ENCODE measurements at regions not wholly inside any gene's neighbourhood (a gene's known extent, or its start where the extent isn't known, plus 50 kb on each side); places are given as distances from the start of the nearest gene placed in this dataset.

DNA sequence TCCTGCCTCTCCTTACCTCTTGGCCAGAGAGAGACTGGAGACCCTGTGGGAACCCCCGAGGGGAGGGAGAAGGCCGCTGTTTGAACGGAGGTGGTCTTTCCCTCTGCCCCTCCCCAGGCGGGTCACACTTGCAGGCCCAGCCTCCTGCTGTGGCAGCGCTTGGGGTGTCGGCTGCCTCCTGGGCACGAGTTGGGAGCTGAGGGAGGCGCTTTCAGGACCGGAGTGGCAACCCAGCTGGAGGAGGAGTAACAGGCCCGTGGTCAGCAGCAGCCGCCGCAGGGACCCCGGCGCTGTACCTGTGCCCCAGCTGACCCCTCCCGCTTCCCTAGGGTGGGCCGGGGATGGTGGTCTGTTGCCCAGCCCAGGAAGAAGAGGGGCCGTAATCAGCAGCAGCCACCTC, 278.3 kb downstream of the SEC14L1 start:
- WGBS (ENCODE audit: insufficient coverage, low coverage, missing lambda C conversion rate), result 89% methylated on average over 14 of the region's 17 CpGs
- H3K9me1 ChIP-seq (ENCODE audit: control insufficient read depth, insufficient read depth, low read length), result peaks cover 10% of the 10 kb centered on the region
- ChIA-PET CTCF (ENCODE audit: low intra/inter-chr PET ratio) (no interaction called here), POLR2A (interaction anchor here (1.0 kb wide), 1 partner anchor 9 kb away, joined by 3 read pairs; no protein-coding TSS in a partner anchor)
- H3K9ac ChIP-seq (ENCODE audit: insufficient read depth in 1 of 2, low read depth in 2 of 2, low read length in 2 of 2), result peak overlapping the region in 1 of 2 experiments; percentile 53; a peak in 1 of 4 replicates
- no peak for TF ChIP-seq ZNF77 (CRISPR knock-in tag; IDR thresholded peaks at IDR 0.05)
- no peak for TF ChIP-seq KAT2B (IDR thresholded peaks at IDR 0.05; ENCODE audit: low read depth, low read length)
- TF ChIP-seq, protein P1, sequence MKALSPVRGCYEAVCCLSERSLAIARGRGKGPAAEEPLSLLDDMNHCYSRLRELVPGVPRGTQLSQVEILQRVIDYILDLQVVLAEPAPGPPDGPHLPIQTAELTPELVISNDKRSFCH (CRISPR knock-in tag; IDR thresholded peaks at IDR 0.05), result no peak
- TF ChIP-seq, protein P1 (tag; IDR thresholded peaks at IDR 0.05), result no peak
- TF ChIP-seq PHF20 (IDR thresholded peaks at IDR 0.05; ENCODE audit: partially characterized antibody), result no peak
- no peak for TF ChIP-seq HMG20A (CRISPR knock-in tag; conservative IDR thresholded peaks at IDR 0.05)
- TF ChIP-seq ETV1 (tag; conservative IDR thresholded peaks at IDR 0.05; ENCODE audit: low read depth), result no peak
- TF ChIP-seq MAFF (IDR thresholded peaks at IDR 0.05; ENCODE audit: low read length), result no peak
- no peak for TF ChIP-seq LARP7 (IDR thresholded peaks at IDR 0.05)
- no peak for TF ChIP-seq HNRNPK (IDR thresholded peaks at IDR 0.05; ENCODE audit: low read depth, low read length, poor library complexity, severe bottlenecking)
- no peak for TF ChIP-seq ZNF253 (CRISPR knock-in tag; conservative IDR thresholded peaks at IDR 0.05)
- TF ChIP-seq PCBP1 (IDR thresholded peaks at IDR 0.05; ENCODE audit: low read depth, low read length, poor library complexity, severe bottlenecking), result no peak
- TF ChIP-seq, protein P2, sequence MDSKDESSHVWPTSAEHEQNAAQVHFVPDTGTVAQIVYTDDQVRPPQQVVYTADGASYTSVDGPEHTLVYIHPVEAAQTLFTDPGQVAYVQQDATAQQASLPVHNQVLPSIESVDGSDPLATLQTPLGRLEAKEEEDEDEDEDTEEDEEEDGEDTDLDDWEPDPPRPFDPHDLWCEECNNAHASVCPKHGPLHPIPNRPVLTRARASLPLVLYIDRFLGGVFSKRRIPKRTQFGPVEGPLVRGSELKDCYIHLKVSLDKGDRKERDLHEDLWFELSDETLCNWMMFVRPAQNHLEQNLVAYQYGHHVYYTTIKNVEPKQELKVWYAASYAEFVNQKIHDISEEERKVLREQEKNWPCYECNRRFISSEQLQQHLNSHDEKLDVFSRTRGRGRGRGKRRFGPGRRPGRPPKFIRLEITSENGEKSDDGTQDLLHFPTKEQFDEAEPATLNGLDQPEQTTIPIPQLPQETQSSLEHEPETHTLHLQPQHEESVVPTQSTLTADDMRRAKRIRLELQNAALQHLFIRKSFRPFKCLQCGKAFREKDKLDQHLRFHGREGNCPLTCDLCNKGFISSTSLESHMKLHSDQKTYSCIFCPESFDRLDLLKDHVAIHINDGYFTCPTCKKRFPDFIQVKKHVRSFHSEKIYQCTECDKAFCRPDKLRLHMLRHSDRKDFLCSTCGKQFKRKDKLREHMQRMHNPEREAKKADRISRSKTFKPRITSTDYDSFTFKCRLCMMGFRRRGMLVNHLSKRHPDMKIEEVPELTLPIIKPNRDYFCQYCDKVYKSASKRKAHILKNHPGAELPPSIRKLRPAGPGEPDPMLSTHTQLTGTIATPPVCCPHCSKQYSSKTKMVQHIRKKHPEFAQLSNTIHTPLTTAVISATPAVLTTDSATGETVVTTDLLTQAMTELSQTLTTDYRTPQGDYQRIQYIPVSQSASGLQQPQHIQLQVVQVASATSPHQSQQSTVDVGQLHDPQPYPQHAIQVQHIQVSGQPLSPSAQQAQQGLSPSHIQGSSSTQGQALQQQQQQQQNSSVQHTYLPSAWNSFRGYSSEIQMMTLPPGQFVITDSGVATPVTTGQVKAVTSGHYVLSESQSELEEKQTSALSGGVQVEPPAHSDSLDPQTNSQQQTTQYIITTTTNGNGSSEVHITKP (IDR thresholded peaks at IDR 0.05; ENCODE audit: partially characterized antibody), result no peak
- no peak for TF ChIP-seq CXXC5 (CRISPR knock-in tag; IDR thresholded peaks at IDR 0.05)
- no peak for TF ChIP-seq ZNF445 (CRISPR knock-in tag; IDR thresholded peaks at IDR 0.05; ENCODE audit: low read depth)
- no peak for TF ChIP-seq MCM3 (IDR thresholded peaks at IDR 0.05)
- H3K27me3 ChIP-seq (ENCODE audit: control insufficient read depth in 2 of 2, insufficient read depth in 2 of 2, low read length in 2 of 2), result no peaks in the 10 kb centered on the region
- in situ Hi-C loops (cut with MboI) (no loop called here), intact Hi-C loops (cut with micrococcal nuclease) (no loop called here)
- H3K4me3 ChIP-seq, result no peak overlapping the region
- no peak overlapping the region for H3K4me2 ChIP-seq (ENCODE audit: insufficient read depth, low read length)
- peaks cover 26 to 58% of the 10 kb centered on the region in 2 experiments for H3K4me1 ChIP-seq (replicated peaks in 1 of 2; ENCODE audit: control insufficient read depth in 2 of 2, insufficient read depth in 2 of 2, low read length in 2 of 2)
- no TSS peak for BruUV-seq (replicated peaks)
- H2AFZ ChIP-seq (ENCODE audit: low read depth, low read length), result no peak overlapping the region
- no peak for DNase-seq (ENCODE audit: extremely low read depth in 1 of 4, low spot score in 3 of 4)
- FAIRE-seq, result no peak
- peaks cover 11% of the 10 kb centered on the region; the same call in 2 of the 3 replicates for H3K36me3 ChIP-seq (ENCODE audit: control insufficient read depth, insufficient read depth, low read length)
- peaks cover 45% of the 10 kb centered on the region for H4K20me1 ChIP-seq (replicated peaks; ENCODE audit: control insufficient read depth, insufficient read depth, low read length)
- peaks cover 22% of the 10 kb centered on the region for H3K79me2 ChIP-seq (ENCODE audit: control insufficient read depth, insufficient read depth, low read length)
- no peak overlapping the region for H3K27ac ChIP-seq (ENCODE audit: extremely low read depth, low read depth, low read length)
- ATAC-seq, result no peak
- H3K9me3 ChIP-seq (replicated peaks; ENCODE audit: control insufficient read depth, insufficient read depth, low read depth, low read length), result no peaks in the 10 kb centered on the region
